GM18507 (cell line): ENCODE measurements at regions not wholly inside any gene's neighbourhood (a gene's known extent, or its start where the extent isn't known, plus 50 kb on each side); places are given as distances from the start of the nearest gene placed in this dataset.
A peak's percentile ranks its signal among the peaks of the same experiment; 100 is the strongest.

ENCODE experiments used
- DNase-seq: peaks from one replicate; pipeline ENCODE4 v3.0.0; 2011; ENCODE audit warnings: low read depth; ENCODE audit not compliant: insufficient read length; ENCODE audit errors: extremely low spot score
- FAIRE-seq: peaks from 2 replicates; lab custom pipeline; 2011; peaks lifted over from hg19 to GRCh38; lab: Jason Lieb, UNC

DNA sequence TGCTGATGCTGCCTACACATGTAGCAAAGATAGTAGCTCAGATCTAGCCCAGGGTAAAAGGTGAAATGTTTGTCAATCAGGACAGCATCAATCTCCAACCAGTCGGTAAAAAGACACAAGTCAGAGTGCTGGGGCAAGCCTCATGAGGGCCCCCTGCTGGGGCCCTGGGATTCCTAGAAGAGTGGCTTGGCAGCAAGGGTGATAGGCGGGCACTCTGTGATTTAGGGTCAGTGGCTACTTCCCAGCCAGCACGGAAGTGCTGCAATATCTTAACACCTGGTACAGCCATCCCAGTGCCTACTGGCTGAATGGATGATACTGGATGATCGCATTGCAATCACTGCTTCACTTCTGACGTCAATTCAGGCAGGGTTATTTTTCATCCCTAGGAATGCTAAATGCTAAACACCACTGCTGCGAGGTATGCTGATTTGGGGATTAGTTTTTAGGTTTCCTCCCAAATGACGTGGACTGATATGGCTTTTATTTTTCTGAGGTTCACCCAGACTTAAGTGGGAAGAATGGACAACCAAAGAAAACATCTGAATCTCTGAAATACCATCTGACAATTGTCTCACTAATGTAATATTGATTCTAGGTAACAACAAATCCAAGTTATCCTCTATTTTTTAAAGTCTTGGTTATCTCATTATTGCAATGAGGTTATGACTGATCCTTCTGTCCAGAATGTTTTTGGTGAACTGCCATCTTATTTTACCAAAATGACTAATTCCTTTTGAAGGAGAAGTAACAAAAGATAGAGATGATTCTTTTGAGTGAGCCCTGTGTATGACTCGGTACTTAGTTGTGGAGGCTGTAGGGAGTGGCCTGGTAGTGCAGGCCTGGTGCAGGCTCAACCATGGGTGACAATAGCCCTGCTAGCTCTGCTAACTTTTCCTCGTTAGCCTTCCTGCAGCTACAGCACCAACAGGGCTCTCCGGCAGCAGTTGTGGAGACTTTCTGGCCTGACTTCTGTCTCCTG, 432.5 kb downstream of the FGF9 start:
- DNase-seq (no peak), FAIRE-seq (no peak)

DNA sequence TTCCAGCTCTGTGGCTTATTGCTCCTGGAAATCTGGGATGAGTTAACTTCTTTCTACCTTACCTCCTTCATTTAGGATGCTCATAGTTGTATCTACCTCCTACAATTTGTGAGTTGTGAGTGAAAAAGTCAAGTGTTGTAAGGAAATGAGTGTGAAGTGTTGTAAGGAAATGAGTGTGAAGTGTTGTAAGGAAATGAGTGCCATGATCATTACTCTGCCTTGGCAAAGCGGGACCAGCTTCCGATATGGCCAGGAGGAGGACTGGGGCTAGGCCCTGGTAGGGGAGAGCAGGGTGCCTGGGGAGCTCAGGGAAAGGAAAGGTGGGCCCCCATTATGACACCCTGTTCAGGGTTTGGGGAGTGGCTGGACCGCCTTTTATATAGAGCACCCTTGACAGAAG, 435.2 kb downstream of the FGF9 start:
- FAIRE-seq = no peak
- DNase-seq = no peak

DNA sequence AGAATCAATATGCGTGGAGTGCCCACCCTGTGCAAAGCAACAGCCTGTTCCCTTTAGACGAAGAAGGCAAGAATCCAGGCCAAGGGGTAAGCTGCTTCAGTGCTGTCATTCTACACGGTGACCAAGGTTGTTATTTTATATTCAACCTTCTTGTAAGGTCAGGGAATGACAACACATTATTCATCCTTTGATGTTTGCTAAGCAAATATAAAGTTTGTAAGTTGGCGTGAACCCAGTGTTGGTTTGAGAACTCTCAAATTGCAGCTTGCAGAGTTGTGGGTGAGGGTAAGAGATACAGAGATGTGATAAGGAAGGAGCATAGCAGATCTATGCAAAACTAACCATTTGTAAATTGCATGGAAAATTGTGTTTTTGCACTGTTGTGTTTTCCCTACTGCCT, 436.7 kb downstream of the FGF9 start:
- DNase-seq = no peak
- no peak for FAIRE-seq

GRCh38 chr13:22108283-22108942, 437.5 kb downstream of the FGF9 start:
- no peak for FAIRE-seq

DNA sequence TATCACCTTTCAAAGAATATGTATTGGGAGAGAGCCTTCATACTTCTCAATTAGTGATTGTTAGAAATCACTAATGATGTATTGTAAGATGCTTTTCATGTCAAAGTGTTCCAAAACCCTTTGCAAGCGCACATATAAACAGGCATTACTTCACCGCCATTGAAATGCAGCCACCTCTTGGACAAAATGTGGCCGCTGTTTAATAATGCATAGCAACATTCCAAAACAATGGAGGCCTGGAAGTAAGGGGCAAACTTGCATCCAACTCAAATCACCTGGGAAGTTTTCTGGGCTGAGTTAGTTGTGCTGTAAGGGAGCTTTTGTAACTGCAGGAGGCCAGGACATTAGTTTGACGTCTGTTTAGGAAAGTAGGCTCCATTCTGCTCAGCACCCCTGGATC, 438.1 kb downstream of the FGF9 start:
- FAIRE-seq (no peak), DNase-seq (no peak)

More at GRCh38 chr13:22108283-22108942, 437.5 kb downstream of the FGF9 start:
- DNase-seq = no peak

- FAIRE-seq (no peak), DNase-seq (no peak)
Measured at GRCh38 chr13:22110368-22110767, 439.5 kb downstream of the FGF9 start.

DNA sequence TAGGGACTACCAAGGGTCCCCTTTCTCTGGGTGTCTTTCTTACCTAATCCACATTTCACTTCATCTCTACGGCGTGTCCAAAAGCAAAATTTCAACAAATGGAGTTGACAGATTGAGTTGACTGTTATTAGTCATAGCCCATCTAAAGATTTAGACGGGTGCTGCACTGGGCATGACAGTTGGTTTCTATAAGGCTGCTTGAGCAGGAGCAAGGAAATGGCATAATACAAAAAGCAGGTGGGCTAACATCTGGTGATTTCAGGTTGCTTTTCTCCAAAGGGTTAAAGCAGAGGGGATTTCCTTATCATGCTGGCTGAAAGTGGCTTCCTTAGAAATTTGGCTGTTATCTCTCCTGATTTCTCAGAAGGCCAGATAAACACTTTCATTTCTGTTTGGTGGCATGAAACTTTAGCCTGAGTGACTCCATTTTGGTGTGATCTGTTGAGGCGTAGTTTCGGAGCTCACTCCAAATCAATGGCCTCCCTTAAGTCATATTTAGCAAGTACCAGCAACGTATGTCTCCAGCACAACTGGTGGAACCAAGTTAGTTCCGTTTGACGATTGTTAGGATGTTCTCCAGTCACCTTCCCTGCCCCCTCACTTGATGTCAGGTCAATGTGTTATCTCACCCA, 440.4 kb downstream of the FGF9 start:
- FAIRE-seq (peak; percentile 63), DNase-seq (no peak)

DNA sequence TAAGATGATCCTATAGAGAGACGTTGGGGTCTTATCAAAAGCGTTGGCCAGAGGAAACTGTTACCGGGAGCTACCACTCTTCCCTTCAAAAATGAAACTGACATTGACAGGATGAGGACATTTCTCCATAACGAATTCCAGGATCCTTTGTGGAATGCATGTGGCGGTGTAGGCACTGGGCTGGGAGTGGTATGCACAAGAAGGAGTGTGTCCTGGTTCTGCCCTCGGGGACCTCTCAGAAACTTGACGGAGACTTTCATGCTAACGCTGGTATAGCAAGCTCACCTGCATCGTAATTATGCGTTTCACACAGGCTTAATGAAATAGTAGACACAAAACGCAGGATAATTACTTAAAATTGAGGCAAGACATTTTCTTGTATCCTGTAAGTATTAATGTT, 441.1 kb downstream of the FGF9 start:
- no peak for DNase-seq
- FAIRE-seq = no peak

DNA sequence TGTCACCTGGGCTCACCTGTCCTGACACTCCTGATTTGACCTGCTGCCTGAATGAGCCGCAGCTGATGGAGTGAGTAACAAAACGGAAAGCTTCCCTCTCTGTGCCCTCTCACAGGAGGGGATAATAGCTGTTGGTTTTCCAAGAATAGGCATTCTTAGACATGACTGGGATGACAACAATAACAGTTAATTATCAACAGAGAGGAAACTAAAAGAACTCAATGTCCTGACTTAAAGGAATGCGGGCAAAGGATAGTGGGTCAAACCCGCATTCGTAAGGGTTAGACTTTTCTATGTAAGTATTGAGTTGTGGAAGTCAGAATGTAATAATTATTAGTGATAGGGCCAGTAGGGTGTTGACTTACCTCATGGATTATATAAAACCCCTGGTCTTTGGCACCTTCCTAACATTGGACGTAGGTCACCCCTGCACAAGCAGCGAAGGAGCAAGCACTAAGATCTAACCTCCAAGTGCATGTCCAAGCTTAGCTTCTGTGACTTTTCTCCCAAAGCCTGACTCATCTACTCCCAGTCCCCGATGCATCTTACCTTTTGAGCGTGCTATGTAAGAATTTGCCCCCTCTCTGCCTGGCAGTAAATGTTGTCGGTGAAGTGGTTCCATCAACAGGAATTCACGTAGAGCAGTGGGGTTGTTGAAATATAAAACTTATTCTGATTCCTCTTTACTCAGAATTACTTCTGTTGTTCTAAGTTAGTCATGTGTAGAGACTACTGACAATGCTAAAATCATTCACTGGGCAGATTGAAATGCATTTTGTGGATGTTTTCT, 442.3 kb downstream of the FGF9 start:
- DNase-seq (no peak), FAIRE-seq (peak; percentile 12)

DNA sequence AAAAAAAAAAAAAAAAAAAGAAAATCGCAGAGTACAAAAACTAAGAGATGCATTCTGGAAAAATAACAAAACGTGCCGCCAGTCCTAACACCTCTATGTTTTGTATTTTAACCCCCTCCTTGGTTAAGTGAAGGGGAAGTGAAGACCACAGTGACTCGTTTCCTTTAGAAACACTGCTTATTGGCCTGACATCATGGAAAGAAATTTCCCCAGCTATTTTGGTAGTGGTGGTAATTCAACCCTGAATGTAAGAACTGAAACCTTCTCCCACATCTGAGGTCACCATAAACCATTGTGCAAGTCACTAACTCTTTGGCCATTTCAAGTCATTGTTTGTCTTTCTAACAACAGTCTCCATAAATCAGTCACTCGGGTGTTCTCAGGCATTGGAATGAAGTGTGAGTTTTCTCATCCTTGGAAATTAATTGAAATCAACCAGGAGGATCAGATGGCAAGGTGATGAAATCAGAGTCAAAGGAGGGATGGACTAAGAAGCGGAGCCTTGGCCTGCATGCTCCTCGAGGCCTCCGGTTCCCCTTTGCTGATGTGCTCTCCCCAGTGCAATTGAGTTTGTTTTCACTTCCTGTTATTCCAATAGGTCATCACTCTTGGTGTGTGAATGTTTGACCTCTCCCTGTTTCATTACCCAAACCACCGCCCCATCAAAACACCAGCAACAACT, 443.9 kb downstream of the FGF9 start:
- FAIRE-seq = peak; percentile 97
- peak; percentile 62 for DNase-seq

- no peak for FAIRE-seq
Measured at GRCh38 chr13:22118158-22118557, 447.3 kb downstream of the FGF9 start.

DNA sequence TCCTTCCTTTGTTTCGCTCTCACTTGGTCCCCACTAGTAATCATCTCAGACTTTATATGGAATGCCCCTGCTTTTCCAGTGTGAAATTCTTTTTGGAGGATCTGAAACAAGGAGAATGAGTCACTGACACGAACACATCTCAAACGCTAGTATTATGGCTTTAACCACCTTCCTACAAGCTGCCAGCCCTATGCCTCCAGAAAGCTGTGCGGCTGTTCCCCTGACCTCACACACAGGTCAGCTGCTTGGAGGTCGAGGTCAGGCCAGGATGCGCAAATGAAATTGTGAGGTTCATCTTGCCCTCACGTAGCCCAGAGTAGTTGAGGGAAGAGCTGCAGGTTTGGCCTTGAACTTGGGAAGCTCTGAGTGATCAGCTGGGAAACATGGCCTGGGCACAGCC, 449.8 kb downstream of the FGF9 start:
- no peak for FAIRE-seq
- no peak for DNase-seq

More at GRCh38 chr13:22118158-22118557, 447.3 kb downstream of the FGF9 start:
- no peak for DNase-seq

- FAIRE-seq = no peak
- no peak for DNase-seq
Measured at GRCh38 chr13:22121146-22121739, 450.4 kb downstream of the FGF9 start.

DNA sequence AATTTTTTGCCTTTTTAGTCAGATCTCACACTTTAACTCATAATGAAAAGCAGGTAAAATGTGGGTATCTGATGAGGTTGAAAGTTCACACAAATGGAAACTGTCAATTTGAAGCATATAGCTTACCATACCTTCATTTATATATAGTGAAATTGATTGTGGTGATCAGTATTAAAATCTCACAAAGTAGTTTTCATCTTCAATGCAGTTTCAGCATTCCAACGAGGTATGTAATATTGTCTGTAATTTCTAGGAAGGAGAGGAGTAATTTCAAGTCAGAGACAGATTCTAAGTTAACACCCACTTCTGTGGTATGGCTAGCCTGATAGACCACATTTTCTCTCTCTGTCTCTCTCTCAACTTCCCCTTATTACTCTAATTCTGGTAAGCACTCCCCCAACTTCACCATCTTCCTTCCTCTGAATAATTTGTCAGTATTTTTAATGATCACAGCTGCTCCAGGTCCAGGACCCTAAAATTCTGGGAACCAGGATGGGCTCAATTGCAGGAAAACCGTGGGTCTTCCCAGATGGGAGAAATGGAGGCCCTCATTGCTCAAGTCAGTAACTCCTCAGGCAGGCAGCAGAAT, 455.7 kb downstream of the FGF9 start:
- DNase-seq (no peak), FAIRE-seq (peak; percentile 81)

DNA sequence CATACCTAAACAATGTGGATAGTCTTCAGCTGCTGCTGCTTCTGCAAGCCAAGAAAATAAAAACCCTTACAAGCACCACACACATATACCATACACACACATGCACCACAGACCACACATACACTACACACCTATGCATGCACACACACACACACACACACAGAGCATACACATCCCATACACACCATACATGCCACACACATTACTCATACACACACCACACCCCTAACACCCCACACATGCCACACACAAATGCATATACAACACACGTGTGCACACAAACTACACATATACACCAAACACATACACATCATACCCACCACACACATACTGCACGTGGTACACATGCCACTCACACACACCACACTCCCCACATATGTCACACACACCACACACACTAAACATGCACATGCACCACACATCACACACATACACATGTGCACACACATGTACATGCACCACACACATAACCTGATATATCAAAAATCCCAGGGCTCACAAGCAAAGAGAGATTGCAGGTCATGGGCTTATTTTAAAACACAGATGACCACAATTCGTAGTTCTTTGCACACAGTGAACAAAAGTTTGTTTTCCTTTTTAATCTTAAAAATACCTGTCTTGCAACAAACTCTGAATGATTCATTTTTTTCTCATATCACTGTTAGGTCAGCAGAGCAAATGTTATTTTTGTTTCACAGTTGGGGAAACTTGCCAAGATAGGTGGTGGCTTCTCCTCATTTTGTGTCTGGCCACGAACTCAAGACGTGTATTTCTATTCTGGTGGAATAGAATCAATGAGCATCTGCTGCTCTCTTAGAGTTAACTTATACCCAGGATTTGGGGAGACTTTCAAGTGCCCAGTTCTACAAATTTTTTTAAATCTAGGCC, 456.6 kb downstream of the FGF9 start:
- no peak for DNase-seq
- FAIRE-seq = peak; percentile 58

GRCh38 chr13:22128441-22129408, 457.9 kb downstream of the FGF9 start:
- DNase-seq (no peak), FAIRE-seq (no peak)
